CD14-positive monocyte (primary cell): ENCODE measurements at regions not wholly inside any gene's neighbourhood (a gene's known extent, or its start where the extent isn't known, plus 50 kb on each side); places are given as distances from the start of the nearest gene placed in this dataset.

Source experiments
- DNase-seq, 3 donors: peaks; one replicate each; pipeline ENCODE4 v3.0.0-alpha.2; 2011 to 2022
- H2AFZ ChIP-seq: 2 replicates; pipeline ENCODE4 v1.6.0; 2012; ENCODE audit warnings: mild to moderate bottlenecking, low read depth, low read length, inconsistent platforms; ENCODE audit not compliant: insufficient read depth, poor library complexity, severe bottlenecking
- H3K27ac ChIP-seq, 2 donors: 1 replicate in 1 of 2; 2 replicates in 1 of 2; pipeline ENCODE4 v1.5.1; 2012 to 2013; ENCODE audit warnings: low read length in 2 of 2, control low read depth in 1 of 2, inconsistent platforms in 1 of 2, low read depth in 1 of 2, mild to moderate bottlenecking in 1 of 2
- H3K27me3 ChIP-seq, 2 donors: one replicate each; pipeline versions ENCODE4 v1.6.0 to v1.6.1; 2011 to 2013; ENCODE audit warnings: low read length in 2 of 2; ENCODE audit not compliant: control insufficient read depth in 2 of 2, insufficient read depth in 2 of 2
- H3K36me3 ChIP-seq, 2 donors: replicated peaks in 1 of 2; 1 replicate in 1 of 2; 2 replicates in 1 of 2; pipeline versions ENCODE4 v1.5.1 to v1.6.1; 2012 to 2013; ENCODE audit warnings: low read length in 2 of 2, control low read depth in 1 of 2, inconsistent platforms in 1 of 2, mild to moderate bottlenecking in 1 of 2; ENCODE audit not compliant: insufficient read depth in 2 of 2, control insufficient read depth in 1 of 2
- H3K4me1 ChIP-seq, 2 donors: 1 replicate in 1 of 2; 2 replicates in 1 of 2; pipeline versions ENCODE4 v1.5.1 to v1.6.1; 2012 to 2013; ENCODE audit warnings: low read length in 2 of 2, control low read depth in 1 of 2, inconsistent platforms in 1 of 2, mild to moderate bottlenecking in 1 of 2, moderate library complexity in 1 of 2; ENCODE audit not compliant: insufficient read depth in 2 of 2, control insufficient read depth in 1 of 2
- H3K4me2 ChIP-seq: replicated peaks from 2 replicates; pipeline ENCODE3; 2012; ENCODE audit warnings: low read length, moderate library complexity, mild to moderate bottlenecking; ENCODE audit not compliant: poor library complexity, severe bottlenecking; ENCODE audit errors: extremely low read depth
- H3K4me3 ChIP-seq, 3 experiments: fragments of 200-600 bp in 1 of 3; sonication (generic) in 1 of 3; replicated peaks in 1 of 3; 1 replicate in 2 of 3; 2 replicates in 1 of 3; pipeline ENCODE4 v1.5.1; 2011 to 2013; ENCODE audit warnings: low read length in 3 of 3, mild to moderate bottlenecking in 3 of 3, control low read depth in 2 of 3, low read depth in 2 of 3, inconsistent platforms in 1 of 3, moderate library complexity in 1 of 3
- H3K79me2 ChIP-seq: 2 replicates; pipeline ENCODE4 v1.6.0; 2012; ENCODE audit warnings: mild to moderate bottlenecking, control low read depth, inconsistent platforms, low read length, moderate library complexity; ENCODE audit not compliant: insufficient read depth
- H3K9ac ChIP-seq: 2 replicates; pipeline ENCODE4 v1.6.0; 2017; ENCODE audit warnings: low read length, mild to moderate bottlenecking; ENCODE audit not compliant: insufficient read depth, poor library complexity, severe bottlenecking
- H3K9me3 ChIP-seq, 2 donors: replicated peaks in 1 of 2; 1 replicate in 1 of 2; 2 replicates in 1 of 2; pipeline versions ENCODE4 v1.5.1 to v1.6.1; 2012 to 2013; ENCODE audit warnings: low read length in 2 of 2, control low read depth in 1 of 2; ENCODE audit not compliant: control insufficient read depth in 1 of 2, insufficient read depth in 1 of 2
- H4K20me1 ChIP-seq: 2 replicates; pipeline ENCODE4 v1.6.0; 2012; ENCODE audit warnings: mild to moderate bottlenecking, low read length, control low read depth, moderate library complexity; ENCODE audit not compliant: insufficient read depth
- H3K27ac Mint-ChIP-seq, 7 donors: one replicate each; pipeline ENCODE4 v1.8.0; 2020; ENCODE audit warnings: mild to moderate bottlenecking in 7 of 7, mixed read lengths in 7 of 7, moderate library complexity in 6 of 7, inconsistent platforms in 2 of 7
- H3K27me3 Mint-ChIP-seq, 3 donors: one replicate each; pipeline ENCODE4 v1.8.0; 2021 to 2022; ENCODE audit warnings: low read depth in 3 of 3, mild to moderate bottlenecking in 3 of 3, mixed read lengths in 3 of 3, moderate library complexity in 3 of 3, inconsistent platforms in 1 of 3
- H3K36me3 Mint-ChIP-seq, 2 donors: one replicate each; pipeline ENCODE4 v1.8.0; 2020; ENCODE audit warnings: mixed read lengths in 2 of 2, inconsistent platforms in 1 of 2, mild to moderate bottlenecking in 1 of 2
- H3K4me1 Mint-ChIP-seq: one replicate; pipeline ENCODE4 v1.8.0; 2020; ENCODE audit warnings: mild to moderate bottlenecking, mixed read lengths
- H3K4me3 Mint-ChIP-seq, 2 donors: one replicate each; pipeline ENCODE4 v1.8.0; 2020; ENCODE audit warnings: mild to moderate bottlenecking in 2 of 2, mixed read lengths in 2 of 2, moderate library complexity in 1 of 2
- H3K9me3 Mint-ChIP-seq, 7 donors: one replicate each; pipeline ENCODE4 v1.8.0; 2020 to 2022; ENCODE audit warnings: mixed read lengths in 7 of 7, mild to moderate bottlenecking in 6 of 7, moderate library complexity in 6 of 7, inconsistent platforms in 2 of 7
- WGBS: methylation state at CpG from one replicate; pipeline ENCODE4 v1.1.5; 2013; ENCODE audit warnings: missing lambda C conversion rate; ENCODE audit not compliant: insufficient coverage; 5-methylcytosine and 5-hydroxymethylcytosine counted together
- intact Hi-C, 2 donors: fragments of 100-400 bp; cut with micrococcal nuclease; formaldehyde crosslinking; loops; one replicate each; pipeline versions ENCODE4 v1.15.0 to v1.15.1; 2023
- TF ChIP-seq, protein P1 (sequence below): fragments of 200-600 bp; IDR thresholded peaks from one replicate; pipeline ENCODE4 v1.8.0; 2022; ENCODE audit warnings: antibody characterized with exemption, mild to moderate bottlenecking

DNA sequence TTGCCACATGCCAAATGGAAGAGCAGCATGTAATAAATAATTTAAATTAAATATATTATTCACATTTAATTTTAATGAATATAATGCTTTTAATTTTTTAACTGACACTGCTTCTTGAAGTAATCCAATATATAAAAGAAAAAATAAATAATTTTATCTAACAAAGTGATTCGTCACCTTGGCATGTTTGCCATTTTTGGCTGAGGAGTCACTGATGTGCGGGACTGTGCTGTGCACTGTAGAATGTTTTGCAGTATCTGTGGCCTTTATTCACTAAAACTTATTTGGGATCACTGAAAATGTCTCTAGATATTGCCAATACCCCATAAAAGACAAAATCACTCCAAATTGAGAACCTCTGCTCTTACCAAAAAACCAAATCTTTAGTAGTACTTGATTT, 807.8 kb downstream of the BRINP3 start:
- no peaks in the 10 kb centered on the region for H3K27me3 ChIP-seq
- H3K27ac ChIP-seq, result no peak overlapping the region
- TF ChIP-seq, protein P1, sequence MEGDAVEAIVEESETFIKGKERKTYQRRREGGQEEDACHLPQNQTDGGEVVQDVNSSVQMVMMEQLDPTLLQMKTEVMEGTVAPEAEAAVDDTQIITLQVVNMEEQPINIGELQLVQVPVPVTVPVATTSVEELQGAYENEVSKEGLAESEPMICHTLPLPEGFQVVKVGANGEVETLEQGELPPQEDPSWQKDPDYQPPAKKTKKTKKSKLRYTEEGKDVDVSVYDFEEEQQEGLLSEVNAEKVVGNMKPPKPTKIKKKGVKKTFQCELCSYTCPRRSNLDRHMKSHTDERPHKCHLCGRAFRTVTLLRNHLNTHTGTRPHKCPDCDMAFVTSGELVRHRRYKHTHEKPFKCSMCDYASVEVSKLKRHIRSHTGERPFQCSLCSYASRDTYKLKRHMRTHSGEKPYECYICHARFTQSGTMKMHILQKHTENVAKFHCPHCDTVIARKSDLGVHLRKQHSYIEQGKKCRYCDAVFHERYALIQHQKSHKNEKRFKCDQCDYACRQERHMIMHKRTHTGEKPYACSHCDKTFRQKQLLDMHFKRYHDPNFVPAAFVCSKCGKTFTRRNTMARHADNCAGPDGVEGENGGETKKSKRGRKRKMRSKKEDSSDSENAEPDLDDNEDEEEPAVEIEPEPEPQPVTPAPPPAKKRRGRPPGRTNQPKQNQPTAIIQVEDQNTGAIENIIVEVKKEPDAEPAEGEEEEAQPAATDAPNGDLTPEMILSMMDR, result no peak
- H2AFZ ChIP-seq, result no peak overlapping the region
- no CpG with 5 or more reads among the region's 2 CpGs for WGBS
- no peaks in the 10 kb centered on the region for H3K9me3 ChIP-seq
- no peaks in the 10 kb centered on the region for H3K36me3 ChIP-seq
- intact Hi-C loops, result no loop called here
- no peaks in the 10 kb centered on the region for H4K20me1 ChIP-seq
- no peaks in the 10 kb centered on the region for H3K79me2 ChIP-seq
- no peak overlapping the region for H3K4me2 ChIP-seq
- H3K9me3 Mint-ChIP-seq, result peaks cover 0 to 5% (median 0%) of the 10 kb centered on the region in 7 donors
- H3K4me3 ChIP-seq, result no peak overlapping the region
- H3K27me3 Mint-ChIP-seq, result no peaks in the 10 kb centered on the region
- no peaks in the 10 kb centered on the region for H3K4me1 ChIP-seq
- DNase-seq, result no peak
- H3K4me1 Mint-ChIP-seq, result no peaks in the 10 kb centered on the region
- H3K4me3 Mint-ChIP-seq, result no peak overlapping the region
- no peaks in the 10 kb centered on the region for H3K36me3 Mint-ChIP-seq
- H3K27ac Mint-ChIP-seq, result no peak overlapping the region
- H3K9ac ChIP-seq, result no peak overlapping the region

DNA sequence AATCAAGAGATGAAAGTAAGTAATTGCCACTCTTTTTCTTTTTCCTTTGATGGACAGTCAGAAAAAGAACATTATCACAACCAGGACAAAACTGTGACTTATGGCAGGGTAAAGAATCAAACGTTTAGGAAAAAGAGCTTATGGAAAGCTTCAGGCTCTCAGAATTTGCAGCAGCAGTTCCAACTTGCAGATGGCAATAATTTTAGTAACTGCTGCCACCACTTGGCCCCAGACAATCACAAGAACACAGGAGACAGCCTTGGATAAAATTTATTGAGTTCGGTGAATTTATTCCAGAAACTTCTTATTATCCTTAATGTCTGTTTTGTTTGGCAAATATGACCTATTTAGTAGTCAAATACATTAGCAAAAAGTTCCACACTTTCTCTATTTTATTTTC, 804.4 kb downstream of the BRINP3 start:
- H3K27me3 ChIP-seq, result no peaks in the 10 kb centered on the region
- H3K4me1 ChIP-seq, result no peaks in the 10 kb centered on the region
- Mint-ChIP-seq H3K9me3 (peaks cover 0 to 2% (median 0%) of the 10 kb centered on the region in 7 donors), H3K36me3 (no peaks in the 10 kb centered on the region), H3K4me1 (no peaks in the 10 kb centered on the region), H3K27ac (no peak overlapping the region), H3K27me3 (no peaks in the 10 kb centered on the region), H3K4me3 (no peak overlapping the region)
- WGBS, result no CpG with 5 or more reads among the region's 2 CpGs
- TF ChIP-seq, protein P1, result no peak
- H3K9ac ChIP-seq, result no peak overlapping the region
- H3K9me3 ChIP-seq, result no peaks in the 10 kb centered on the region
- DNase-seq, result no peak
- no peaks in the 10 kb centered on the region for H3K79me2 ChIP-seq
- no peaks in the 10 kb centered on the region for H3K36me3 ChIP-seq
- intact Hi-C loops, result no loop called here
- H2AFZ ChIP-seq, result no peak overlapping the region
- no peak overlapping the region for H3K4me3 ChIP-seq
- no peak overlapping the region for H3K27ac ChIP-seq
- H4K20me1 ChIP-seq, result no peaks in the 10 kb centered on the region
- H3K4me2 ChIP-seq, result no peak overlapping the region
